Activated naive CD4-positive, alpha-beta T cell treated with anti-CD3 and anti-CD28 coated beads, Interleukin-2, amount 50 U/mL, for 24 hours (primary cell): ENCODE measurements at regions not wholly inside any gene's neighbourhood (a gene's known extent, or its start where the extent isn't known, plus 50 kb on each side); places are given as distances from the start of the nearest gene placed in this dataset.

Experiments
- H3K27ac Mint-ChIP-seq: one replicate; pipeline ENCODE4 v1.8.0; 2021; ENCODE audit warnings: mild to moderate bottlenecking, mixed read lengths
- H3K27me3 Mint-ChIP-seq: one replicate; pipeline ENCODE4 v1.8.0; 2021; ENCODE audit warnings: mixed read lengths
- H3K36me3 Mint-ChIP-seq: one replicate; pipeline ENCODE4 v1.8.0; 2021; ENCODE audit warnings: mixed read lengths
- H3K4me1 Mint-ChIP-seq: one replicate; pipeline ENCODE4 v1.8.0; 2021; ENCODE audit warnings: mixed read lengths
- H3K4me3 Mint-ChIP-seq: one replicate; pipeline ENCODE4 v1.8.0; 2021; ENCODE audit warnings: mild to moderate bottlenecking, mixed read lengths
- H3K9me3 Mint-ChIP-seq: one replicate; pipeline ENCODE4 v1.8.0; 2021; ENCODE audit warnings: mixed read lengths

DNA sequence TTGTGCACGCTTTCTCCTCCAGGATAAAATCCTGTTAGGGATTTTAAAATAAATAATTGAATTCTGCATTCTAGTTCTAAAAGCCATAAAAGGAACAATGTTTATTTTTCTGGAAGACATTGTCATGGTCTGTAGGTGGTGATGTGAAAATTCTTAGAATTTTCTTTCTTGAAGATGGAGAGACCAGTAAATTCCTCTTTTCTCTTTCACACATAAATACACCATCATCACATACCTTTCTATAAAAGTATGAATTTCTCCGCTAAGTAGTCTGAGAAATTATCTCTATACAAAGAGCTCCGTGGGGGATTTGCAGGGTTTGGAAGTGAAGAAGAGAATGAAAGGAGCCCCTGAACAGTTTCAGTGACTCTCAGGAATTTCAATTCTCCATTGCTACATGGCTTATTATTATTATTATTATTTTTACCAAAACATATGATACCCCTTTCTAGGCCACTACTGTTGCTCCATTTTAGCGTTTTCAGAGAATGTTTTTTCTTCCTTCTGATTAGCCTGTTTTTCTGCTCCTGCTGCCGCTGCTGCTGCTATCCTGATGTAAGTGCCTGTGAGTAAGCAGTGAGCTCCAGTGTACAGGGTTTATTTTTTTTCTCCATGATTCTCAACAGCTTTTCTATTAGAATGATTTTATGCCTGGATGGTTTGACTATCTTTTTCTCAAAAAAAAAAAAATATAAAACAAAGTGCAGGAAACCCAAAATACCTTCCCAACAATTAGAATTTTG, 145.8 kb downstream of the SAMD5 start:
- Mint-ChIP-seq H3K9me3 (peaks cover 4% of the 10 kb centered on the region), H3K4me3 (no peak overlapping the region), H3K36me3 (no peaks in the 10 kb centered on the region), H3K27ac (no peak overlapping the region), H3K4me1 (no peaks in the 10 kb centered on the region), H3K27me3 (peaks cover 2% of the 10 kb centered on the region)

DNA sequence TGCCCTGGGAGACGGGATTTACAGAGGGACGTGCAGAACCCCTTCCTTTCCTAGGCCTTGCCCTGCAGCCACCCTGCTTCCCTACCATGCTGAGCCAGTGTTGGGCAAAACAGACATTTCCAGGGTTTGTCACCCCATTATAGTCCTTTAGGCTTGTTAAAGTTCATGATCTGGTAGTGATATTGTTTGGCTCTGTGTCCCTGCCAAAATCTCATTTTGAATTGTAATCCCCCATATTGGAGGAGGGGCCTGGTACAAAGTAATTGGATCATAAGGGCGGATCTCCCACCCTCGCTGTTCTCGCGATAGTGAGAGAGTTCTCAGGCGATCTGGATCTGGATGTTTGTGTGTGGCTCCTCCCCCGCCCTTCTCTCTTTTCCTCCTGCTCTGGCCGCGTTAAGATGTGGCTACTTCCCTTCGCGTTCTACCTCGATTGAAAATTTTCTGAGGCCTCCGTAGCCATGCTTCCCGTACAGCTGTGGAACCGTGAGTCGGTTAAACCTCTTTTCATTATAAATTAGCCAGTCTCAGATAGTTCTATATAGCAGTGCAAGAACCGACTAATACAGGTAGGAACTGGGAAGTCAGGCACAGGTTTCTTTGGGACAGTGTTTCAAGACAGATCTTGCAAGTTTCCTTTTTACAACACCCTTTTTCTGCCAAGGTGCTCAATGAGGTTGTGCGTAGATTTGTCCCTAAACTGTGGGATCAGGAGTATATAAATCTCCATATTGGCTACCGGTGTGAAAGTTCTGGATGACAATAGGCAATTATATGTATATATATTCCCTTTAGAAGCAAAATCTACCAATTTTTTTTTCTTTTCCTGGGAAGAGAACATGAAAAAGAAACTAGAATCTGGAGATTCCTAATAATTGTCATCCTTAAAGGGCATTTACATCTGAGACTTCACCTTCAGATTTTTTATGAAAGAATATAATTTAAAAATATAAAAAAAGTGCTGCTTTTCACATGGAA, 152.1 kb downstream of the SAMD5 start:
- Mint-ChIP-seq H3K27ac (no peak overlapping the region), H3K4me1 (no peaks in the 10 kb centered on the region), H3K9me3 (no peaks in the 10 kb centered on the region), H3K36me3 (no peaks in the 10 kb centered on the region), H3K4me3 (no peak overlapping the region), H3K27me3 (peaks cover 1% of the 10 kb centered on the region)

DNA sequence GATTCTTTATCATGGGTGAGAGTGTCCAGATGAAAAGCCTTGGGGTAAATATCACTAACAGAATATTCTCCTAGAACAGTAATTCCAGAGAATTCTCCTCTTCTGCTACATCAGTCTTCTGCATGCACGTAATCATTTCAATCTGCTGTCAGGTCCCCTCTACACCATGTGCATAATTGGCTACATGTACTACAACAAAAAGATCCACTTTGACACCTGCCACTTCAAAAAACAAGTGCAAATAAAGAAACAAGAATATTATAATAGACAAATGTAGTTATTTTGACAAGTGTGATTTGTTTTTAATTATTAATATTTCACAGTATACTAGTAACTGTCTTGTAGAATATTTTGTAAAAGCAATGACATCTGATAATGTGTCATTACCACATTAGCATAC, 154.2 kb downstream of the SAMD5 start:
- peaks cover 1% of the 10 kb centered on the region for H3K27me3 Mint-ChIP-seq
- no peak overlapping the region for H3K27ac Mint-ChIP-seq
- no peaks in the 10 kb centered on the region for H3K36me3 Mint-ChIP-seq
- no peak overlapping the region for H3K4me3 Mint-ChIP-seq
- H3K9me3 Mint-ChIP-seq = no peaks in the 10 kb centered on the region
- no peaks in the 10 kb centered on the region for H3K4me1 Mint-ChIP-seq

DNA sequence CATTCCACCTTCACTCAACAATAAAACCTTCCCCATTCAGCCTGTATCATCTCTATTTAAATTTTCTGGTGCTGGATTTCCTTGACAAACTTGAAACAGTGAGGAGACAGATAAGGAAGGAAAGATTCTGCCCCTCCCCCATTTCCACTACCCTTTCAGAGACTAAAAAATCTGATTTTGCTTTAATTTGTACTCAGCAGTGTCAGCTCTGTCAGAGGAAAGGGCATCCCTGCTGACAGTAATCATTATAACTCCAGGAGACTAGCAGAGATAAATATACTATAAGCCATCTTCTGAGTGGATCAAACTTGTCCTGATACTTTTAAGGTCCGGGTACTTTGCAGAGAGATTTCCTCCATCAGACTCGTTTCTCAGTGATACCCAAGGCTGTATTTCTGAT, 155.6 kb downstream of the SAMD5 start:
- Mint-ChIP-seq H3K27ac (no peak overlapping the region), H3K27me3 (peaks cover 1% of the 10 kb centered on the region), H3K9me3 (no peaks in the 10 kb centered on the region), H3K4me3 (no peak overlapping the region), H3K36me3 (no peaks in the 10 kb centered on the region), H3K4me1 (no peaks in the 10 kb centered on the region)

DNA sequence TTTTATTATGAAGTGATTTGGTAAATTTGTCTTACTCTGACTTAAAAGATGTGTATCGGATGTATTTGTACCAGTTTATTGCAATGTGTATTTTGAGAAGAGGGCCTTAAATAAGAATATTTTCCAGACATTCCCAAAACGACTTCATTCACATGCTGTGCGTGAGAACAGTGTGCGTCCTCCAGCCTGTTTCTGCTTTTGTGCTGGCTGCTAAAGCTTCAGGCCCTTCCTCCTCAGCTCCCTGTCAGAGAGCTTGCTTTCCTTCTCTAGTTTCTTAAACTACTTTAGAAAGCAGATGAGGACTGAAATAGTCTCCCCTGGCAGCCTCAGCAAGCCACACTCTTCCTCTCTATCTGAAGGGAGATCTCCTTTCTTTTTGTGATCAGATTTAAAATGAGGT, 157.8 kb downstream of the SAMD5 start:
- no peaks in the 10 kb centered on the region for H3K4me1 Mint-ChIP-seq
- no peak overlapping the region for H3K4me3 Mint-ChIP-seq
- no peaks in the 10 kb centered on the region for H3K36me3 Mint-ChIP-seq
- H3K27me3 Mint-ChIP-seq = peaks cover 2% of the 10 kb centered on the region
- peaks cover 10% of the 10 kb centered on the region for H3K9me3 Mint-ChIP-seq
- H3K27ac Mint-ChIP-seq = no peak overlapping the region

DNA sequence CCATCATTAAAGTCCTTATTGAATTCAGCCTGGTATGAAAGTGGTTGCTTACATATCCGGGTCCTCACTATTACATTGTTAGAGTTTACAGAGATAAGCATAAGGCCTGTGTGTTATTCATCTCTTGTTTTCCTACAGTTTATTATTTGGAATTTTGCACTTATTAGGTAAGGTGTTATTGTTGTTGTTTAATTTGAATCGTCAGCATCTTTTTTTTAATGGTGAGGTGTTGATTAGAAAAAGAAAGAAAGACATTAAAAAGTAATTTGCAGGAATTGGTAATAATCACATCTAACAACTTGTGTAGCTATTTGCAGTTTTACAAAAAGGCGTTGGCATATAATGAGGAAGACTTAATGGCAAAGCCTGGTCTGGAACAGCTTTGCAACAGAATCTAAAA, 158.6 kb downstream of the SAMD5 start:
- no peaks in the 10 kb centered on the region for H3K36me3 Mint-ChIP-seq
- H3K4me1 Mint-ChIP-seq = no peaks in the 10 kb centered on the region
- peaks cover 2% of the 10 kb centered on the region for H3K27me3 Mint-ChIP-seq
- H3K9me3 Mint-ChIP-seq = peaks cover 10% of the 10 kb centered on the region
- no peak overlapping the region for H3K4me3 Mint-ChIP-seq
- no peak overlapping the region for H3K27ac Mint-ChIP-seq

DNA sequence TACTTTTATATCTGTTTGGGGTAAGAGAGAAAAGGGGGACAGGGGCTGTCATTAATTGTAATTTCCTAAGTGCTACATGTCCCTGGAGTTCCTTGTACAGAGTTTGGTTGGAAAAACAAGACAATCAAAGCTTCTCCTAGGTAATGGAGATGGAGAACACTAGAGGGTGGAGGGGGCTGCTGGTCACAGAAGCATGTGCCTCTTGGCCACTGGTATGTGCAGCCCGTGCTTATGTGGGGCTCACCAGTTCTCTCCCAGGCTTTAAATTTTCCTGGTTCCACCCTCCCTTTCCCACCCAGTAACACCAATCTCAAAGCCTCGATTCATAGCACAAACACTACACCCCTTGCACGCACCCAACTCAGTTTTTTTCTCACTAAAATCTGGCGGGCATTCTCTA, 165.6 kb downstream of the SAMD5 start:
- H3K36me3 Mint-ChIP-seq = no peaks in the 10 kb centered on the region
- H3K4me1 Mint-ChIP-seq = no peaks in the 10 kb centered on the region
- peaks cover 1% of the 10 kb centered on the region for H3K27me3 Mint-ChIP-seq
- H3K27ac Mint-ChIP-seq = no peak overlapping the region
- H3K9me3 Mint-ChIP-seq = peaks cover 10% of the 10 kb centered on the region
- H3K4me3 Mint-ChIP-seq = no peak overlapping the region

DNA sequence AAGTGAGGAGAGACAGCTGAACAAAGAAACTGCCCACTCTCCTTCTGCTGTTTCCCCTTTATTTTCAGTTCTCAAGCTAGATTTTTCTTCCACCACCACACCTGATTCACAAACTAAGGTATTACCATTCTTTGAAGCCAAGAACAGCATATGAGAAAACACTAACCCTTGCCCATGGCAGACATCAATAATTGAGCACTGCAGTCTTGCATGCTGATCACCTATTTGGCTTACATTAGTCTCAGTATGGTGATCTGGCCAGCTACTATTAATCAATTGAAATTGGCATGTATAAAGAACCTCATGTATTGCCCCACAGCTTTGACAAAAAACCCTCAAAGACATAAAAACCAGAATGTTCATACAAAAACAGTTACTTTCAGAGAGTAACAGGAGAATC, 166.3 kb downstream of the SAMD5 start:
- Mint-ChIP-seq H3K4me1 (no peaks in the 10 kb centered on the region), H3K4me3 (no peak overlapping the region), H3K27ac (no peak overlapping the region)

DNA sequence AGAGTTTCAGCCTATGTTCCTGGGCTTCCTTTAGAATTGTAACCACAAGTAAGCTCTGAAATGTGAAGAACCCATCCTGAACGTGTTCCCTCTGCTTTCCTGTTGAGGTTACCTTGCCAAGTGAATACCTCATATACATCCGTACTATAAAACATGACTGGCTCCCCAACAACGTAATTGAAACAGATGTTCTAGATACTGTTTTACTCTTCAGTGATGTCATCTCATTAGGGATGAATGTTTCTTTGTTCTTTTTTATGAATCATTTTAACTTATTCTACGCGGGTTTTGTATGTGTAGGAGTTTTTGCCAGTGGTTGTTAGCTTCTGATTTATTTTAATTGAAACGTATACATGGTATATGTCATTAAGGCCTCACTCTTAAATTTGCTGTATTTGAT, 166.8 kb downstream of the SAMD5 start:
- no peaks in the 10 kb centered on the region for H3K36me3 Mint-ChIP-seq
- H3K9me3 Mint-ChIP-seq = peaks cover 5% of the 10 kb centered on the region
- H3K4me1 Mint-ChIP-seq = no peaks in the 10 kb centered on the region
- no peak overlapping the region for H3K4me3 Mint-ChIP-seq
- H3K27me3 Mint-ChIP-seq = no peaks in the 10 kb centered on the region
- no peak overlapping the region for H3K27ac Mint-ChIP-seq

More for the DNA sequence above, 166.3 kb downstream of the SAMD5 start:
- Mint-ChIP-seq H3K27me3 (no peaks in the 10 kb centered on the region), H3K9me3 (peaks cover 6% of the 10 kb centered on the region), H3K36me3 (no peaks in the 10 kb centered on the region)

DNA sequence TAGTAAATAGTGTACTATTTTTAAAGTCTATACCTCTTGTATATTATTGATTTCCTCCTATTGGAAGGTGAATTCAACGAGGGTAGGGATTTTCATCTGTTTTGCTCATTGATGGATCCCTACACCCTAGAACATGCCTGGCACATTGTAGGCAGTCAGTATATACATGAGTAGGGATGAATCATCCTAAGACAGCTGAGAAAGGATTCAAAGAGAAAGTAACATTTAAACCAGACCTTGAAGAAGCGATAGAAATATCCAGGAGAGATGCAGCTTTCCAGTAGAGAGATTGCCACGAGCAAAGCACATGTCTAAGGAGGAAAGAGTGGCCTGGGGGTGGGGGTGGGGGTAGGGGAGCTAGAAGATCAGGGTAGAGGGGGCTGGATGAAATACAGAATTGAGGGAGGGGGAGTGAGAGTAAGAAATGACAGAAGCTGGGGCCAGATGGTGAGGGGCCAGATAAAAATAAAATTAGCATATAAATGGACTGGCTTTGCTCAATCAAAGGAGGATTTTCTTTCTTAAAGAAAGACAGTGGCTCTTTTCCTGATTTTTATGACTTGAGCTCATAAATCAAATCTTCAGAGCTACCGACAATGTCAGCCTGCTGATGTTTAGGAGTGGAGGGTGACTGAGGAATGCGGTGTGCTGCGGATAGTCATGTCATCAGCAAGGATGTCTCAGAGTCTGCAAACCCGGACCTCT, 168.2 kb downstream of the SAMD5 start:
- Mint-ChIP-seq H3K4me1 (no peaks in the 10 kb centered on the region), H3K36me3 (no peaks in the 10 kb centered on the region), H3K27ac (no peak overlapping the region), H3K4me3 (no peak overlapping the region), H3K9me3 (no peaks in the 10 kb centered on the region), H3K27me3 (no peaks in the 10 kb centered on the region)

DNA sequence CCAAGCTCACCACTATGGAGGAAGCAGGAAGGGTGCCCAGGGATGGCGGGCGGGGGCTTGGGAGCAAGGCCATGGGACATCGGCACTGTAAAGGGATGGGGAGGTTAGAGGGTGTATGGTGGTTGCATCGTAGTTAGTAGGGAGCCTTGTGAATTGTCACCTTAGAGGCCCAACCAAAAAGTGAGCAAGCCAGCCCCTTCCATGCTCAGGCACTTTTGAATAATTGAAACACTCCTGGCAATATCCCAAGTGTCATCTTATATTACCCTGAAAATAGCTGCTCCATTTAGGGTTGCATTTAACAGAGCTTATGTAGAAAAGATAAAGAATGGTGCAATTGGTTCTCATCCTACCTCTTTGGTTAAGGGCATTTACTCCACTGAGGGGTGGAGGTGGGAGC, 169.2 kb downstream of the SAMD5 start:
- H3K4me1 Mint-ChIP-seq = no peaks in the 10 kb centered on the region
- no peaks in the 10 kb centered on the region for H3K27me3 Mint-ChIP-seq
- no peak overlapping the region for H3K4me3 Mint-ChIP-seq
- no peak overlapping the region for H3K27ac Mint-ChIP-seq
- H3K36me3 Mint-ChIP-seq = no peaks in the 10 kb centered on the region
- H3K9me3 Mint-ChIP-seq = no peaks in the 10 kb centered on the region

DNA sequence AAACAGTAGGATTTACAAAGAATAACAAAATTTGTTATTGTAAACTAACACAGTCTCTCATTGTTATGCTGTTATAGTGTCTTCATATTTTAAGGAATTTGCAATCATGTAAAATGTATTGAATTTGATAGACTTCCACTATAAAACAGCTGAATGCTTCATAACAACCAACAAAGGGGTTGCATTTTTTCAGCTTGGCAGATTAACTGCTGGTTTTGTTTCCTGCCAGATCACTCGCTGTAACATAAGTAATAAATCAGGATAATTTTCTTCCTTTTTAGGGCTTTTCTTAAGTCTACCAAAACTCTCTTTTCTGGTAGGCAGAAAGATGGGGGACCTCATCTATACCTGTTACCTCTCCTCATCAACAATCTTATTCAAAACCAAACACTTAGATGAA, 169.8 kb downstream of the SAMD5 start:
- Mint-ChIP-seq H3K27ac (no peak overlapping the region), H3K36me3 (no peaks in the 10 kb centered on the region), H3K4me1 (no peaks in the 10 kb centered on the region), H3K27me3 (no peaks in the 10 kb centered on the region), H3K9me3 (no peaks in the 10 kb centered on the region), H3K4me3 (no peak overlapping the region)

DNA sequence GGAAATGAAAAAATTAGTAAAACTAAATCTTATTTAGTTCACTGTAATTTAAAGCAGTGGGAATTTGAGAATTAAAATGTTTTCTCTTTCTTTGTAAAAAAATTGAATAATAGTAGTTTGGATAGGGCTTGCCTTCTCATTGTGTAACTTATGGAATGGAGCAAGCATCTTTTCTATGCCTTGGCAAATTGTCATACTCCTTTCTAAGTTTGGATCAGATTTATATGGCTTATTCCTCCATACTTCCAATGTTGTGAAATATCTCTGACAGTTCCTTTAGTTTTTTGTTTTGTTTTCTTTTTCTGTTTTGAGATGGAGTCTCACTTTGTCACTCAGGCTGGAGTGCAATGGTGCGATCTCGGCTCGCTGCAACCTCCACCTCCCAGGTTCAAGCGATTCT, 176.4 kb downstream of the SAMD5 start:
- peaks cover 3% of the 10 kb centered on the region for H3K27me3 Mint-ChIP-seq
- H3K27ac Mint-ChIP-seq = no peak overlapping the region
- no peak overlapping the region for H3K4me3 Mint-ChIP-seq
- no peaks in the 10 kb centered on the region for H3K9me3 Mint-ChIP-seq
- no peaks in the 10 kb centered on the region for H3K4me1 Mint-ChIP-seq
- no peaks in the 10 kb centered on the region for H3K36me3 Mint-ChIP-seq

DNA sequence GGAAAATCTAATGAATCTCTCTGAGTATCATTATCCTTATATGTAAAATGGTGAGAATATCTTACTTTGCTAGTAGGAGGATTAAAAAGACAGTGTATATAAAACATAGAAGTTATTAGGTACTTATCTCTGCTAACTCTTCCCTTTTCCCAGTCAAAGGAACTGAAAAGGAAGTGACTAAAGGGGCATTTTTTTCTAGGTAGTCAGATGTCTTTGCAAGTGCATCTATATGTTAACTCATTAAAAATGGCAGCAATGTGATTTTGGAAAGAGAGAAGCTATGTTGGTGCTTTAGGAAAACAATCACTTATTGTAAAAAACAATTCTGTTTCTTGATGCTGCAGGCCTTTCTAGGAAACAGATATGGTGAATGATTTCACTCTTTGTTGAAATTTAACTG, 180.9 kb downstream of the SAMD5 start:
- Mint-ChIP-seq H3K36me3 (no peaks in the 10 kb centered on the region), H3K27ac (no peak overlapping the region), H3K4me1 (no peaks in the 10 kb centered on the region), H3K27me3 (peaks cover 3% of the 10 kb centered on the region), H3K4me3 (no peak overlapping the region), H3K9me3 (no peaks in the 10 kb centered on the region)

DNA sequence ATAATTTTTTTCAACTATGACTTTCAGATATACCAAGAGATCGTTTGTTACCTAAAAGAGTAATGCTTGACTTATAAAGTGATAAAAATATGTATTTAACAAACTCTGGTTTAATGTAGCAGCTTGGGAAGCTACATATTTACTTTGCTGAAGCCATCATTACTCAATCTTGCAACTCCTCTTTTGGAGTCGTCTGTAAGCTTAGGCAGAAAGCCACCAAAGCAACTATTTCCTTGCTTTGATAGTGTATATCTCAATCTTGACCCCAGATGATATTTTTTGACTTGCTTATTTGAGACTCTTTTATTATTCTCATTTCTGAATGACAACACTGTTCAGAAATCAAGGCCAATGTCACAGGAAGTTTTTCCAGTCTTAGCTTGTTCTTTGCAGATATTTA, 183.0 kb downstream of the SAMD5 start:
- no peaks in the 10 kb centered on the region for H3K36me3 Mint-ChIP-seq
- no peaks in the 10 kb centered on the region for H3K9me3 Mint-ChIP-seq
- H3K27me3 Mint-ChIP-seq = peaks cover 1% of the 10 kb centered on the region
- no peak overlapping the region for H3K27ac Mint-ChIP-seq
- no peak overlapping the region for H3K4me3 Mint-ChIP-seq
- H3K4me1 Mint-ChIP-seq = no peaks in the 10 kb centered on the region

DNA sequence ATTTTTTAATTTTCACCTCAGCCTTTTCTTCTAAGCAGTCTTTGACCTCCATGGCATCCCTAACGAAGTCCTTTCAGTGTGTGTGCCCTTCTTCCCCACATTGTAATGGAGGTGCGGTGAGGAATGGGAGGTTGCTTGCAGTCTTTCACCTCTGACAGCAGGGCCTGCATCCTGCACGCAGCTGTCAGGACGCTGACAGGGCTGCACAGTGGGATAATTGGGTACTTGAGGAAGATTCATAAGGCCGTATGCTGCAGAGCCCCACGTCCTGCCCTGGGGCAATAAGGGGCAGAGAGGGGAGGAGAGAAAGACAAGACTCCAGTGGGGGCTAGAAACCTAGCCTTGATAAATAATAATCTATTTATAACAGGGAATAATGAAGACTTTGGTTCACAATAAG, 184.7 kb downstream of the SAMD5 start:
- Mint-ChIP-seq H3K9me3 (no peaks in the 10 kb centered on the region), H3K4me3 (no peak overlapping the region), H3K27ac (no peak overlapping the region), H3K27me3 (peaks cover 1% of the 10 kb centered on the region), H3K36me3 (no peaks in the 10 kb centered on the region), H3K4me1 (no peaks in the 10 kb centered on the region)
